OCI-LY1 (cell line): ENCODE measurements at regions not wholly inside any gene's neighbourhood (a gene's known extent, or its start where the extent isn't known, plus 50 kb on each side); places are given as distances from the start of the nearest gene placed in this dataset.

ENCODE experiments used
- EZH2 ChIP-seq: fragments of 200-600 bp; sonication (generic), shearing (Covaris generic); IDR thresholded peaks from 2 replicates; pipeline ENCODE4 v1.8.0; 2017; ENCODE audit warnings: borderline replicate concordance, mixed run types, mild to moderate bottlenecking, antibody characterized with exemption, low read length, moderate library complexity, mixed read lengths
- TF ChIP-seq, protein P1 (sequence below): fragments of 200-600 bp; sonication (generic), shearing (Covaris generic); IDR thresholded peaks from 2 replicates; pipeline ENCODE4 v1.5.1; 2017; ENCODE audit warnings: mild to moderate bottlenecking, antibody characterized with exemption, low read length, moderate library complexity, mixed read lengths

DNA sequence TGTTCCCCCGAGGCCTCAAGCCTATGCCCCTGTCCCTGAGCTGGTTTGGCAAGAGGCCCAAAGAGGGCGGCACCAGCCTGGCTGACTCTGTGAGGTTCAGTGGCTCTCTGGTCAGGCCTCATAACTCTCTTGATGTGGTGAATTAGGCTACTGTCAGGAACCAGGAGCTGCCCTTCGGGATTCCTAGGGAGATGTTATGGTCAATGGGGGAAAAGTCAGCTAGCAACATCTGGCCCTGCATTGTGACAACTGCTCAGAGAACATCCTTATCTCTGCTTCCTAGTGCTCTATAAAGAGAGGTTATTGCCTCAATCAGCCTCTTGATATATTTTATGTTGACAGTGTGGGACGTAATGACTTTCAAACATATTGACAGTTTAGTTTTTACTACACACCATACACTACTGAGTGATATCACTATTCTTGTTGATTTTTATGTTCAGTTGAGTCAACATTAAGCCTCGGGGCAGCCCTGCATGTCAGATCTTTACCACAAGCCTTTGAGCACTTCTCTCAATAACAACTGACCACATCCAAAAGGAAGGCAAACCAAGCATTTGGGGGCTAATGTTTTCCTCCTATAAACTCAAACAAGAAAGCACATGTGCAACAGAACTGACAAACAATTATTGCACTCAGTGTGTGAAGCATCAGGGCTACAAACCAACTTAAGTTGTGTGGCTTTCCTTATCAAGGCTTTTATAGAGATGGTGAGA, 448.3 kb upstream of the SLC14A2 start:
- TF ChIP-seq, protein P1, sequence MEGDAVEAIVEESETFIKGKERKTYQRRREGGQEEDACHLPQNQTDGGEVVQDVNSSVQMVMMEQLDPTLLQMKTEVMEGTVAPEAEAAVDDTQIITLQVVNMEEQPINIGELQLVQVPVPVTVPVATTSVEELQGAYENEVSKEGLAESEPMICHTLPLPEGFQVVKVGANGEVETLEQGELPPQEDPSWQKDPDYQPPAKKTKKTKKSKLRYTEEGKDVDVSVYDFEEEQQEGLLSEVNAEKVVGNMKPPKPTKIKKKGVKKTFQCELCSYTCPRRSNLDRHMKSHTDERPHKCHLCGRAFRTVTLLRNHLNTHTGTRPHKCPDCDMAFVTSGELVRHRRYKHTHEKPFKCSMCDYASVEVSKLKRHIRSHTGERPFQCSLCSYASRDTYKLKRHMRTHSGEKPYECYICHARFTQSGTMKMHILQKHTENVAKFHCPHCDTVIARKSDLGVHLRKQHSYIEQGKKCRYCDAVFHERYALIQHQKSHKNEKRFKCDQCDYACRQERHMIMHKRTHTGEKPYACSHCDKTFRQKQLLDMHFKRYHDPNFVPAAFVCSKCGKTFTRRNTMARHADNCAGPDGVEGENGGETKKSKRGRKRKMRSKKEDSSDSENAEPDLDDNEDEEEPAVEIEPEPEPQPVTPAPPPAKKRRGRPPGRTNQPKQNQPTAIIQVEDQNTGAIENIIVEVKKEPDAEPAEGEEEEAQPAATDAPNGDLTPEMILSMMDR, result no peak
- no peak for TF ChIP-seq EZH2
